NCI-H146 treated with DMSO at 0.1 percent for 48 hours (cell line): ENCODE measurements at regions not wholly inside any gene's neighbourhood (a gene's known extent, or its start where the extent isn't known, plus 50 kb on each side); places are given as distances from the start of the nearest gene placed in this dataset.

Experiments used
- DNase-seq: peaks from one replicate; lab custom pipeline; 2025; ENCODE audit not compliant: unreplicated experiment; lab: John Stamatoyannopoulos, UW

- DNase-seq = no peak
These were observed 406.2 kb downstream of the DLEU7 start for GRCh38 chr13:50437252-50437651.

GRCh38 chr13:50438351-50438750 is 405.1 kb downstream of the DLEU7 start:
- no peak for DNase-seq

- no peak for DNase-seq
These were observed 402.4 kb downstream of the DLEU7 start for GRCh38 chr13:50441130-50441529.

- DNase-seq = no peak
These were observed 398.8 kb downstream of the DLEU7 start for GRCh38 chr13:50444726-50445125.

GRCh38 chr13:50446611-50447010 is 396.9 kb downstream of the DLEU7 start:
- no peak for DNase-seq

- peak; percentile 23 for DNase-seq
These were observed 394.9 kb downstream of the DLEU7 start for GRCh38 chr13:50448535-50448998.

- no peak for DNase-seq
These were observed 394.0 kb downstream of the DLEU7 start for GRCh38 chr13:50449465-50449864.

GRCh38 chr13:50450279-50450678 is 393.2 kb downstream of the DLEU7 start:
- no peak for DNase-seq

- no peak for DNase-seq
These were observed 391.9 kb downstream of the DLEU7 start for GRCh38 chr13:50451609-50452008.

GRCh38 chr13:50452028-50452427 is 391.5 kb downstream of the DLEU7 start:
- DNase-seq = no peak

GRCh38 chr13:50452756-50453155 is 390.7 kb downstream of the DLEU7 start:
- DNase-seq = no peak

GRCh38 chr13:50453188-50453587 is 390.3 kb downstream of the DLEU7 start:
- no peak for DNase-seq

GRCh38 chr13:50456111-50456510 is 387.4 kb downstream of the DLEU7 start:
- no peak for DNase-seq

GRCh38 chr13:50457415-50458393 is 385.8 kb downstream of the DLEU7 start:
- no peak for DNase-seq

- no peak for DNase-seq
These were observed 384.4 kb downstream of the DLEU7 start for GRCh38 chr13:50459046-50459445.

GRCh38 chr13:50459658-50460057 is 383.8 kb downstream of the DLEU7 start:
- DNase-seq = no peak

- no peak for DNase-seq
These were observed 383.1 kb downstream of the DLEU7 start for GRCh38 chr13:50460358-50460757.

GRCh38 chr13:50461189-50461588 is 382.3 kb downstream of the DLEU7 start:
- no peak for DNase-seq

- no peak for DNase-seq
These were observed 379.8 kb downstream of the DLEU7 start for GRCh38 chr13:50463719-50464118.

GRCh38 chr13:50464349-50465251 is 378.9 kb downstream of the DLEU7 start:
- DNase-seq = no peak

GRCh38 chr13:50466456-50466855 is 377.0 kb downstream of the DLEU7 start:
- DNase-seq = no peak
